A549 (cell line): ENCODE measurements at regions not wholly inside any gene's neighbourhood (a gene's known extent, or its start where the extent isn't known, plus 50 kb on each side); places are given as distances from the start of the nearest gene placed in this dataset.

Experiments used
- CTCF ChIP-seq: fragments of >200 bp; sonication (Bioruptor Twin); formaldehyde crosslinking; IDR thresholded peaks from 3 replicates; pipeline ENCODE4 v1.5.1; 2016
- NPAS2 ChIP-seq: fragments of 250-450 bp; sonication (Bioruptor Pico); IDR thresholded peaks from 2 replicates; pipeline ENCODE4 v1.8.0; 2022; ENCODE audit warnings: mild to moderate bottlenecking, moderate library complexity, borderline replicate concordance
- POLR2A ChIP-seq: IDR thresholded peaks from 2 replicates; pipeline ENCODE4 v1.6.1; 2012; ENCODE audit warnings: mild to moderate bottlenecking, low read length
- RCOR1 ChIP-seq: fragments of 150-350 bp; IDR thresholded peaks from 2 replicates; pipeline ENCODE4 v1.6.1; 2014; ENCODE audit warnings: antibody characterized with exemption, low read length, low read depth
- REST ChIP-seq: fragments of 200-600 bp; sonication (generic); IDR thresholded peaks from 2 replicates; pipeline ENCODE4 v1.6.1; 2016; ENCODE audit warnings: antibody characterized with exemption, mild to moderate bottlenecking, moderate library complexity
- SREBF2 ChIP-seq: fragments of 450-650 bp; IDR thresholded peaks from 2 replicates; pipeline ENCODE4 v1.6.1; 2014; ENCODE audit warnings: mild to moderate bottlenecking, moderate library complexity

- TF ChIP-seq CTCF (no peak), POLR2A (no peak), REST (no peak), SREBF2 (no peak), RCOR1 (no peak), NPAS2 (CRISPR knock-in tag) (no peak)
Measured at GRCh38 chr1:60573726-60574409, 500.3 kb upstream of the C1orf87 start.
